DOHH2 (cell line): ENCODE measurements at regions not wholly inside any gene's neighbourhood (a gene's known extent, or its start where the extent isn't known, plus 50 kb on each side); places are given as distances from the start of the nearest gene placed in this dataset.

Experiments used
- H3F3A ChIP-seq: fragments of 200-600 bp; sonication (generic), shearing (Covaris generic); 2 replicates; pipeline ENCODE4 v1.6.0; 2016; ENCODE audit warnings: antibody characterized with exemption, mild to moderate bottlenecking; ENCODE audit not compliant: control insufficient read depth, insufficient read depth
- H3K27ac ChIP-seq: fragments of 200-600 bp; sonication (generic); 2 replicates; pipeline ENCODE4 v1.5.1; 2014; ENCODE audit warnings: low read depth, mild to moderate bottlenecking, low read length, moderate library complexity
- H3K27me3 ChIP-seq: fragments of 200-600 bp; sonication (generic); 2 replicates; pipeline ENCODE4 v1.6.1; 2014; ENCODE audit warnings: mild to moderate bottlenecking, low read length, mixed read lengths; ENCODE audit not compliant: control insufficient read depth
- H3K36me3 ChIP-seq: fragments of 200-600 bp; sonication (generic); 2 replicates; pipeline ENCODE4 v1.6.1; 2014; ENCODE audit warnings: mild to moderate bottlenecking, low read length, moderate library complexity, mixed read lengths; ENCODE audit not compliant: control insufficient read depth
- H3K4me1 ChIP-seq: fragments of 200-600 bp; sonication (generic); 2 replicates; pipeline ENCODE4 v1.6.1; 2014; ENCODE audit warnings: mild to moderate bottlenecking, low read length, mixed read lengths; ENCODE audit not compliant: control insufficient read depth
- H3K4me2 ChIP-seq: fragments of 200-600 bp; sonication (generic); 2 replicates; pipeline ENCODE4 v1.6.0; 2014; ENCODE audit warnings: mild to moderate bottlenecking, low read length, moderate library complexity
- H3K4me3 ChIP-seq: fragments of 200-600 bp; sonication (generic); 2 replicates; pipeline ENCODE4 v1.5.1; 2014; ENCODE audit warnings: mild to moderate bottlenecking, low read length, mixed read lengths
- H3K79me2 ChIP-seq: fragments of 200-600 bp; sonication (generic); 2 replicates; pipeline ENCODE4 v1.6.1; 2014; ENCODE audit warnings: mild to moderate bottlenecking, low read length, mixed read lengths; ENCODE audit not compliant: control insufficient read depth
- H3K9me2 ChIP-seq: fragments of 200-600 bp; sonication (generic); replicated peaks from 2 replicates; pipeline ENCODE4 v1.6.1; 2014; ENCODE audit warnings: mild to moderate bottlenecking, low read length, mixed read lengths; ENCODE audit not compliant: control insufficient read depth
- H3K9me3 ChIP-seq: fragments of 200-600 bp; sonication (generic); 2 replicates; pipeline ENCODE4 v1.6.1; 2014; ENCODE audit warnings: antibody characterized with exemption, low read length, mixed read lengths; ENCODE audit not compliant: control insufficient read depth, insufficient read depth
- H4K20me1 ChIP-seq: fragments of 200-600 bp; sonication (generic); 2 replicates; pipeline ENCODE4 v1.6.0; 2014; ENCODE audit warnings: low read depth, mild to moderate bottlenecking, antibody characterized with exemption, low read length, moderate library complexity; ENCODE audit not compliant: control insufficient read depth, insufficient read depth
- CTCF ChIP-seq: fragments of 200-600 bp; sonication (generic); IDR thresholded peaks from one replicate; pipeline ENCODE4 v1.5.1; 2014; ENCODE audit warnings: antibody characterized with exemption, mild to moderate bottlenecking, low read depth, low read length; ENCODE audit not compliant: poor library complexity, severe bottlenecking
- EZH2phosphoT487 ChIP-seq: fragments of 200-600 bp; sonication (generic); IDR thresholded peaks from 2 replicates; pipeline ENCODE4 v1.6.1; 2017; ENCODE audit warnings: borderline replicate concordance, mild to moderate bottlenecking, antibody characterized with exemption, low read length, moderate library complexity, mixed read lengths

GRCh38 chr2:381941-382727, 94.2 kb upstream of the ALKAL2 start:
- H3K36me3 ChIP-seq: no peaks in the 10 kb centered on the region
- no peaks in the 10 kb centered on the region for H3K9me3 ChIP-seq
- no peak overlapping the region for H3K4me2 ChIP-seq
- no peaks in the 10 kb centered on the region for H3K27me3 ChIP-seq
- H4K20me1 ChIP-seq: no peaks in the 10 kb centered on the region
- H3K27ac ChIP-seq: no peak overlapping the region
- H3K4me3 ChIP-seq: no peak overlapping the region
- no peak for TF ChIP-seq CTCF
- no peak for TF ChIP-seq EZH2phosphoT487
- peaks cover 6% of the 10 kb centered on the region for H3K4me1 ChIP-seq
- H3K9me2 ChIP-seq: no peaks in the 10 kb centered on the region
- no peaks in the 10 kb centered on the region for H3F3A ChIP-seq
- H3K79me2 ChIP-seq: no peaks in the 10 kb centered on the region

GRCh38 chr2:381181-381580, 93.3 kb upstream of the ALKAL2 start:
- Histone ChIP-seq H3K9me3 (no peaks in the 10 kb centered on the region), H3K4me3 (no peak overlapping the region), H3K27me3 (no peaks in the 10 kb centered on the region), H3K9me2 (no peaks in the 10 kb centered on the region), H3K4me1 (peaks cover 6% of the 10 kb centered on the region), H4K20me1 (no peaks in the 10 kb centered on the region), H3K36me3 (no peaks in the 10 kb centered on the region), H3K79me2 (no peaks in the 10 kb centered on the region), H3K27ac (no peak overlapping the region), H3K4me2 (no peak overlapping the region), H3F3A (no peaks in the 10 kb centered on the region)
- TF ChIP-seq CTCF: no peak
- TF ChIP-seq EZH2phosphoT487: no peak

- Histone ChIP-seq H3F3A (no peaks in the 10 kb centered on the region), H3K9me2 (no peaks in the 10 kb centered on the region), H3K36me3 (no peaks in the 10 kb centered on the region), H3K79me2 (no peaks in the 10 kb centered on the region), H3K27me3 (no peaks in the 10 kb centered on the region), H3K4me1 (peaks cover 6% of the 10 kb centered on the region), H3K9me3 (no peaks in the 10 kb centered on the region; the same call in 1 of the 2 replicates), H3K4me3 (no peak overlapping the region), H3K4me2 (no peak overlapping the region), H4K20me1 (no peaks in the 10 kb centered on the region), H3K27ac (no peak overlapping the region)
- TF ChIP-seq CTCF: no peak
- TF ChIP-seq EZH2phosphoT487: no peak
Measured at GRCh38 chr2:380772-381171, 92.9 kb upstream of the ALKAL2 start.
